ENCODE measurements at regions not wholly inside any gene's neighbourhood (a gene's known extent, or its start where the extent isn't known, plus 50 kb on each side); places are given as distances from the start of the nearest gene placed in this dataset.
"Not testable (repeated sequence)": the region's sequence is repeated elsewhere in the genome, so short reads cannot be mapped to it uniquely, and the experiment has no call there.

- TF ChIP-seq POLR2A, CTCF (IDR thresholded peaks at IDR 0.05): not testable (repeated sequence)
Measured at GRCh38 chrX:89631858-89632257, 289.9 kb upstream of the TGIF2LX start.

Data from tibial nerve (tissue), 3 donors.